ENCODE measurements at regions not wholly inside any gene's neighbourhood (a gene's known extent, or its start where the extent isn't known, plus 50 kb on each side); places are given as distances from the start of the nearest gene placed in this dataset.

DNA sequence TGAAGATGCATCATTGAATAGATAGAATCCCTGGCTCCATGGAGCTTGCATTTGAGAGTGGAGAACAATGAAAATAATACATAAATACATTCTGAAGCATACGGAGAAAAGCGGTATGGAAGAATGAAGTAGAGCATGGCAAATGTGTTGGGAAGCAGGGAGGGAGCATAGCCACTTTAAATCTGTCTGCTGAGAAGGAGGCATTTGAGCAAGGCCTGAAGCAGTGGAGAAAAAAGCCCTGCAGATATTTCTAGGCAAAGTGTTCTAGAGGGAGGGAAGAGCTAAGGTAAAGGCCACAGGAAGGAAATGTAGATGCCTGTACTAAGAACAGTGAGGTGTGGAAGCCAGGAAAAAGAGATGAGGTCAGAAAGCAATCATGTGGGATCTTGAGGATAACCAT, 484.8 kb downstream of the CNTN3 start:
- TF ChIP-seq POLR2A (IDR thresholded peaks at IDR 0.05; ENCODE audit: low read length) (no peak), GATA1 (IDR thresholded peaks at IDR 0.05; ENCODE audit: low read depth, low read length) (no peak)
